Spinal cord (tissue), 9 donors: ENCODE measurements at regions not wholly inside any gene's neighbourhood (a gene's known extent, or its start where the extent isn't known, plus 50 kb on each side); places are given as distances from the start of the nearest gene placed in this dataset.

Experiments used
- DNase-seq, 6 donors: peaks; one replicate each; pipeline versions ENCODE4 v3.0.0 to v3.0.0-alpha.2; 2013 to 2015; ENCODE audit warnings: low spot score in 6 of 6, low read depth in 4 of 6
- H3K27ac ChIP-seq: one replicate; pipeline ENCODE4 v1.5.1; 2013; ENCODE audit warnings: low read depth, low read length, control low read depth
- H3K27me3 ChIP-seq: one replicate; pipeline ENCODE4 v1.6.1; 2013; ENCODE audit warnings: low read length; ENCODE audit not compliant: control insufficient read depth, insufficient read depth
- H3K36me3 ChIP-seq: one replicate; pipeline ENCODE4 v1.6.1; 2013; ENCODE audit warnings: low read length; ENCODE audit not compliant: control insufficient read depth, insufficient read depth
- H3K4me1 ChIP-seq: one replicate; pipeline ENCODE4 v1.6.1; 2013; ENCODE audit warnings: low read length; ENCODE audit not compliant: control insufficient read depth, insufficient read depth
- H3K4me3 ChIP-seq: one replicate; pipeline ENCODE4 v1.5.1; 2013; ENCODE audit warnings: low read depth, low read length, control low read depth
- H3K9me3 ChIP-seq: one replicate; pipeline ENCODE4 v1.6.1; 2013; ENCODE audit warnings: low read length; ENCODE audit not compliant: control insufficient read depth, insufficient read depth
- WGBS: methylation state at CpG from one replicate; pipeline ENCODE4 v1.1.5; 2013; ENCODE audit warnings: missing lambda C conversion rate; ENCODE audit not compliant: insufficient coverage; 5-methylcytosine and 5-hydroxymethylcytosine counted together
- donor health status: healthy.

DNA sequence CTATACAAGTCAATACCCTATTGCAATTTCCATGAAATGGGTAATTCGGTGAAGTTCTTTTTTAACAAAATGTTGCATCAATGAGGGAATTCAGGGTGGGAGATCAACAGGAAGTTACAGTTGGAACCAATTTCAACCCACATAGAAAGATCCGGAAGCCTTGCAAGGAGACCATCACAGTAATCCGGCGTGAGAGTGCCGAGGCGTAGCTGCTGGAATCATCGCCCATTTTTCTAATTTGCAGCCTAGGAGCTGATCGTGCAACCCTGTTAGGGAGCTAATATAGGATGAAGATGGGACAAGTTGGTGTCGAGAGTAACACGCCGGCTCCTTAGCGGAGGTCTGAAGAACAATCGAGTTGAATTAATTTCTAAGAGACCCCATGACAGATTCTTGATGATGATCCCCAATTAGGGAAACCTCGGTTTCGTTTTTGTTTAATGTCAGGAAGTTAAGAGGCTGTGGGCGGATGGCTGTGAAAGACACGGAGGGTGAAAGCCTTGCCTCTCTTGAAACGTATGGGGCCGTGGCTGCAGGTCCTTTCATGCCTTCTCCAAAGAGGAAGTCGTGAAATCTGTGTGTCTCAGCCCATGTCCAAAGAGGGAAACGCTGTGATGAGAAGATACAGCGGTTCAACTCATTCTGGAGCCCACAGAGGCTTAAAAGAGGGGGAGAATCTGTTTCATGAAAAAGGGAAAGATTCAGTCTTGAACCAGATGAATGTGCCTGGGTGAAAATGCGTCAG lies 51.2 kb upstream of the CARD11 start:
- Histone ChIP-seq H3K36me3 (no peaks in the 10 kb centered on the region), H3K27me3 (no peaks in the 10 kb centered on the region), H3K4me1 (no peaks in the 10 kb centered on the region), H3K9me3 (no peaks in the 10 kb centered on the region), H3K4me3 (no peak overlapping the region), H3K27ac (no peak overlapping the region)
- 86% methylated on average over 21 of the region's 23 CpGs for WGBS
- DNase-seq = no peak

DNA sequence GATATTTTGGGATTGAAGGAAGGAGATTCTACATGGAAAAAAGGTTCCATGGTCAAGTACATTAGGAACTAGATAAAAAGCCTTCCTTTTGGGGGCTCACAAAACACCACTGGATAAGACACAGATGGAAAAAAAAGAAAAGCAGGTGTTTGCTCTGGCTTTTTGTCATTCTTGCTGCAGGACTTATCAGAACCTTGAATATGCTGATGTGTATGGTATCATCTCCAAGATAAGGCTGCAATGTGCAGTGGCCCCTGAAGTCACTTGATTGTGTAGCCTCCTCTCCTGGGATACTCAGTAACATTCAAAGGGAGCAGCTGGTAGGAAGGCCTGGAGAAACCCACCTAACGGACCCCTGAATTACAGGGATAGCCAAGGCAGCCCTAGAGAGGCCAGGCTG lies 54.1 kb upstream of the CARD11 start:
- Histone ChIP-seq H3K27ac (no peak overlapping the region), H3K36me3 (no peaks in the 10 kb centered on the region), H3K9me3 (no peaks in the 10 kb centered on the region), H3K27me3 (no peaks in the 10 kb centered on the region), H3K4me3 (no peak overlapping the region), H3K4me1 (no peaks in the 10 kb centered on the region)
- WGBS = 89% methylated on average over 1 of the region's 1 CpG
- DNase-seq = no peak

DNA sequence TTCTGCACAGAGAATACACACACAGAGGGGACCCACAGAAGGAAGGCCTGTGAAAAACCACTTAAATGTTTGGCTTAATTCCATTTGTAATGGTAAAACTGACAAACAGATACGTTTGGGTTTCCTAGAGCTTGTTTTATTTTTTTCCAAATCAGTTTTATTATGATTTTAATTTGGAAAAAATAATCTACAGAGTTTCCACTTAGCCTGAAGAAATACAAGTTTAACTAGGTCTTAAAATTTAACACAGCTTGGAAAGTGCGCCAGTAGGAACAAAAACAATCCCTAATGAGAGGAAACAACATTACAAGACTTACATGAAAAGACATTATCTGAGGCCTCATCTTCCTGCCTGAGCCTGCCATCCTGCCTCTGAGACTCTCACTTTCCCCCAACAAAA lies 58.5 kb upstream of the CARD11 start:
- WGBS = no CpG with 5 or more reads among the region's 2 CpGs
- H3K9me3 ChIP-seq = no peaks in the 10 kb centered on the region
- no peaks in the 10 kb centered on the region for H3K36me3 ChIP-seq
- no peaks in the 10 kb centered on the region for H3K4me1 ChIP-seq
- H3K27me3 ChIP-seq = no peaks in the 10 kb centered on the region
- peak in 1 of 6 donors; percentile 77 for DNase-seq
- H3K27ac ChIP-seq = no peak overlapping the region
- no peak overlapping the region for H3K4me3 ChIP-seq

DNA sequence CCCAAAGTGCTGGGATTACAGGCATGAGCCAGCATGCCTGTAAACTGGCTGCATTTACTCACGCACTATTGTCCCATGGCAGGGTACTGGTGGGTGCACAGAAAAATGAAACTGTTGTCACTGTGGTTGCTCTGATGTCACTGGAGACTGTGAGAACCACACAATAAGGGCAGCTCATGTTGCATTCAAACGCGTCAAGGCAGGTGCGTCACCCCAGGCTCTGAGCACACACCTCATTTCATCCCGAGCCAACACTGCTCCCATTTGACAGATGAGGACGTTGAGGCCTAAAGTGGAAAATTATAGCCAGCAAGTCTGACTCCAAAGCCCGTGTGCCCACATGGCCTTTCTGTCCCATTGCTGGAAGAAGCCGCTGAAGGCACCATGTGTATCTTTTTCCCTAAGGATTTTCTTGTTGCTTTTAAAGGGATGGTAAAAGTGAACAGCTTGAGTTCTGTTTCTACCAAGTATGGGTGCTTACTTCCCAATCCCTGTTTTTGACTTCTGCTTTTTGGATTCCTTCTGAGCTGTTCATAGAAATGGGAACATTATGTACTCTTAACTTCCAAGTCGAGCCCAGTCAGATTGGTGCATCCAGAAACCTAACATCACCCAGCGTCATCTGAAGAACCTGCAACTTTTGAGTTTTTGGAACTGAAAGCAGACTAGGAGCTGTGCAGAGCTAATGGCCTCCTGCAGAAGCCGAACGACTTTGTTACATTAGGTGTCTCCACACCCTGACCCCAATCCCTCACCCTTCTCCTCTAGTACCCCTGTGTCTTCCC lies 60.1 kb upstream of the CARD11 start:
- WGBS = 94% methylated on average over 12 of the region's 12 CpGs
- Histone ChIP-seq H3K27ac (no peak overlapping the region), H3K27me3 (no peaks in the 10 kb centered on the region), H3K36me3 (no peaks in the 10 kb centered on the region), H3K9me3 (no peaks in the 10 kb centered on the region), H3K4me3 (no peak overlapping the region), H3K4me1 (no peaks in the 10 kb centered on the region)
- DNase-seq = no peak

DNA sequence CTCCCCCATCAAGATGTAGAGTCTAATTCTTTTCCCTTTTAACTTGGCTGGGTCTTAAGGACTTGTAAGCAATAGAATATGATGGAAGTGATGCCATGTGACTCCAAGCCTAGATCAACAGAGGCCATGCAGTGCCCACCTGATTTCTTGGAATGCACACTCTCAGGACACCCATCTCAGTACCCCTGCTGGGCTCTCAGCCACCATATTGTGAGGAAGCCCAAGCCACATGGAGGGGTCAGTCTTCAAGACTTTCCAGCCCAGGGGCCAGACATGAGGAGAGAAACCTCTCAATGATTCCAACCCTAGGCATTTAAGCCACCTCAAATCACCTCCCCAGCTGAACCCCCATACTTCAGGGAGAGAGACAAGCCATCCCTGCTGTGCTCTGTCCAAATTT lies 62.2 kb upstream of the CARD11 start:
- no peak for DNase-seq
- Histone ChIP-seq H3K27me3 (no peaks in the 10 kb centered on the region), H3K9me3 (no peaks in the 10 kb centered on the region), H3K4me3 (no peak overlapping the region), H3K36me3 (no peaks in the 10 kb centered on the region), H3K27ac (no peak overlapping the region), H3K4me1 (no peaks in the 10 kb centered on the region)

DNA sequence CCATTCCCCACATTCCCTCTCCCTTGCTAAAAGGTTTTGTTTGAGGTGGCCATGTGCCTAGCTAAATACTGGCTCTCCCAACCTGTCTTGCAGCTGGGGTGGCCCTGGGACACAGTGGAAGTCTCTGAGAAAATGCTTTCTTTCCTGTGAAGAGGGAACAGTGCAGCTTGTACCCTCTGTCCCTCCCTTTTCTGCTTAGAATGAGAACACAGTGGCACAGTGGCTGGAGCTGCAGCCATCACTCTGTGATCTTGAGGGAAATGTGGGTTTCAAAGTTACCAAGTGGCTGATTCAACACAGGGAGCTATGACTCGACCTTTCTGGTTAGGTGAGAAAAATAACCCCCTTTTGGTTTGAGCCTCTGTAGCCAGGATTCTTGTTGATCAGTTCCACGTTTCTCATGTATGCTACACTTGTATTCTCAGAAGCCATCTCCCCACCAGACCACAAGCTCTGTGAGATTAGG lies 62.7 kb upstream of the CARD11 start:
- H3K4me1 ChIP-seq = no peaks in the 10 kb centered on the region
- H3K27me3 ChIP-seq = no peaks in the 10 kb centered on the region
- no peaks in the 10 kb centered on the region for H3K9me3 ChIP-seq
- H3K36me3 ChIP-seq = no peaks in the 10 kb centered on the region
- no CpG with 5 or more reads among the region's 2 CpGs for WGBS
- H3K4me3 ChIP-seq = no peak overlapping the region
- no peak for DNase-seq
- no peak overlapping the region for H3K27ac ChIP-seq

DNA sequence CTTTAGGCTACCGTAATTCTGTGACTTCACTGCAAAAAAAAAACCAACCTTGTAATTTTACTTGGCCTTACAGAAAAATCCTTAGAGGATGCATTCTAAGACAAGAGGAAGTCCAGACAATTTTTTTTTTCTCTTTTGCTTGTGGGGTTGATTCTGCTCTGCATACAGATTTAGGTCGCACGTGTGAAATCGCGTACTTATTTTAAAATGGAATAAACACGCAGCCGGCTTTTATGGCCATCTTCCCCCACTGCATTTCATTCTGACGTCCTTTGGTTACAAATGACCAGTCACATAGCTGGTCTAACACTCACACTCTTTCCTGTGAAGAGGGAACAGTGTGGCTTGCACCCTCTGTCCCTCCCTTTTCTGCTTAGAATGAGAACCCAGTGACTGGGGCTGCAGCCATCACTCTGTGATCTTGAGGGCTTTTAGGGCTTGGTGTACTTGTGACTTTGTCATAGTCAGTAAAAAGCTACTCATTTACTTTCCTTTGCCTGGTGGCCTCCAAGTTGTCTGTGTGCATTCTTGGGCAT lies 63.6 kb upstream of the CARD11 start:
- no peak overlapping the region for H3K4me3 ChIP-seq
- 80% methylated on average over 1 of the region's 8 CpGs for WGBS
- H3K36me3 ChIP-seq = no peaks in the 10 kb centered on the region
- H3K9me3 ChIP-seq = no peaks in the 10 kb centered on the region
- DNase-seq = no peak
- H3K27ac ChIP-seq = no peak overlapping the region
- no peaks in the 10 kb centered on the region for H3K27me3 ChIP-seq
- H3K4me1 ChIP-seq = no peaks in the 10 kb centered on the region

DNA sequence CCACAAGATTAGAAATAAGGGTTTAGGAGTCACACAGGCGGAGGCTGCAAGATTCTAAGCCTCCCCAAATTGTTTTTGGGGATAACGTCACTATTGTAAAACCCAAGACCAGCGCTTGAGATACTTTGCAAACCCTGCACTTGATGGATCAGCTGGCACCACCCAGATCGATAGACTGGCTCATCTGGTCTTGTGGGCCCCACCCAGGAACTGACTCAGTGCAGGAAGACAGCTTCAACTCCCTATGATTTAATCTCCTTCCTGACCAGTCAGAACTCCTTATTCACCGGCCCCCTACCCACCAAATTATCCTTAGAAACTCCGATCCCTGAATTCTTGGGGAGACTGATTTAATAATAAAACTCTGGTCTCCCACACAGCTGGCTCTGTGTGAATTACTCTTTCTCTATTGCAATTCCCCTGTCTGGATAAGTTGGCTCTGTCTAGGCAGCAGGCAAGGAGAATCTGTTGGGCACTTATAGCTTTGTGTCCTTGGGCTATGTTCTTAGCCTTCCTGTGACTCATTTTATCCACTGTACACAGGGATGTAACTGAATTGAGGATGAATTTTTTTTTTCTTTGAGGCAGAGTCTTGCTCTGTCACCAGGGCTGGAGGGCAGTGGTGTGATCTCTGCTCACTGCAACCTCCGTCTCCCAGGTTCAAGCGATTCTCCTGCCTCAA lies 64.4 kb upstream of the CARD11 start:
- 94% methylated on average over 5 of the region's 8 CpGs for WGBS
- DNase-seq = no peak
- Histone ChIP-seq H3K9me3 (no peaks in the 10 kb centered on the region), H3K4me3 (no peak overlapping the region), H3K4me1 (no peaks in the 10 kb centered on the region), H3K27ac (no peak overlapping the region), H3K36me3 (no peaks in the 10 kb centered on the region), H3K27me3 (no peaks in the 10 kb centered on the region)

DNA sequence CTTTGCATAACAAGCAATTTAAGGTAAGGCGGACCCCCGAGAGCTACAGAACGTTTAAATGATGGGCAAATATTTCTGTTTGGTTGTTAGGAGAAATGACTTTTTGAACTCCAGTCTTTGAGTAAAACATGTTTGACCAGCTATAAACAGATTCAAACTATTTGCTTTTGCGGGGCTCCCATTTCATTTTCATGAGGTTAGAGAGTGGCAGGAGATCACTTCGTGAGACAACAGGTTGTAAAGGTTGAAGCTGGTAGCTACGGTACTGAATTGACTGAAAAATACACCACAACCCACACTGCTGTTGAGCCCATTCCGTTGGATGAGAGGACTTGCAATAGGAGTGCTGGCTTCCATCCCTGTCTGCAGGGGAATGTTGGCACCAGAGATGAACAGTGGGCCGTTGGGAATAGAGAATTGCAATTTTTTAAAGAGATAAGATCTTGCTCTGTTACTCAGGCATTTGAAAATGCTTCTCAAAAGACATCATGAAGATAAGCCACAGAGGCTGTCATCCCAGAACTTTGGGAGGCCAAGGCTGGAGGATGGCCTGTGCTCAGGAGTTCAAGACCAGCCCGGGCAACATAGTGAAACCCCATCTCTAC lies 65.7 kb upstream of the CARD11 start:
- Histone ChIP-seq H3K27ac (no peak overlapping the region), H3K36me3 (no peaks in the 10 kb centered on the region), H3K4me3 (no peak overlapping the region), H3K27me3 (no peaks in the 10 kb centered on the region), H3K9me3 (no peaks in the 10 kb centered on the region), H3K4me1 (no peaks in the 10 kb centered on the region)
- WGBS = 17% methylated on average over 1 of the region's 9 CpGs
- peak in 2 of 6 donors; percentile 27 to 28 for DNase-seq
